Spleen (tissue), 7 donors: ENCODE measurements at regions not wholly inside any gene's neighbourhood (a gene's known extent, or its start where the extent isn't known, plus 50 kb on each side); places are given as distances from the start of the nearest gene placed in this dataset.

Experiments
- CTCF ChIP-seq, 11 experiments: fragments of 200-600 bp in 7 of 11; fragments of 450-650 bp in 4 of 11; sonication (generic) in 4 of 11; IDR thresholded peaks in 8 of 11; conservative IDR thresholded peaks in 3 of 11; 1 replicate in 7 of 11; 2 replicates in 4 of 11; pipeline versions ENCODE4 v1.4.0 to v1.8.0; 2016 to 2021; ENCODE audit warnings: antibody characterized with exemption in 11 of 11, inconsistent platforms in 4 of 11, mild to moderate bottlenecking in 1 of 11
- POLR2A ChIP-seq, 3 donors: fragments of 450-650 bp; IDR thresholded peaks; one replicate each; pipeline ENCODE4 v1.5.1; 2017; ENCODE audit warnings: antibody characterized with exemption in 3 of 3, mild to moderate bottlenecking in 1 of 3
- donor health status: DM: no; HTN: no; CAD: no; lungs with moderate emphysema.
- donor health status: DM: no; HTN: no; CAD: no.
- donor health status: DM: no; HTN: no; CAD: no.

- TF ChIP-seq CTCF (IDR thresholded peaks at IDR 0.05 in 8 of 11, conservative IDR thresholded peaks at IDR 0.05 in 3 of 11), result no peak
- TF ChIP-seq POLR2A (IDR thresholded peaks at IDR 0.05), result no peak
Measured at GRCh38 chr6:47404435-47404834, 73.2 kb upstream of the CD2AP start.
